Neural cell (in vitro differentiated cells): ENCODE measurements at regions not wholly inside any gene's neighbourhood (a gene's known extent, or its start where the extent isn't known, plus 50 kb on each side); places are given as distances from the start of the nearest gene placed in this dataset.

Experiments
- H2AFZ ChIP-seq: fragments of 200-600, 300-800 bp; sonication (generic), shearing (Covaris generic); 2 replicates; pipeline ENCODE4 v1.6.0; 2014; ENCODE audit warnings: low read depth, mild to moderate bottlenecking, antibody characterized with exemption, low read length, moderate library complexity
- H3F3A ChIP-seq: fragments of 200-600 bp; shearing (Covaris generic); 2 replicates; pipeline ENCODE4 v1.6.1; 2016; ENCODE audit warnings: mild to moderate bottlenecking, moderate library complexity, mixed read lengths, antibody characterized with exemption, low read length; ENCODE audit not compliant: insufficient read depth, poor library complexity, severe bottlenecking
- H3K27ac ChIP-seq: fragments of 200-600, 300-800 bp; sonication (generic), shearing (Covaris generic); 2 replicates; pipeline ENCODE4 v1.5.1; 2014; ENCODE audit warnings: mild to moderate bottlenecking, low read length, moderate library complexity
- H3K27me3 ChIP-seq: fragments of 300-800, 200-600 bp; sonication (generic), shearing (Covaris generic); 2 replicates; pipeline ENCODE4 v1.6.0; 2014; ENCODE audit warnings: mild to moderate bottlenecking, low read depth, low read length, moderate library complexity; ENCODE audit not compliant: insufficient read depth
- H3K36me3 ChIP-seq: fragments of 300-800, 200-600 bp; sonication (generic), shearing (Covaris generic); 2 replicates; pipeline ENCODE4 v1.5.1; 2014; ENCODE audit warnings: mild to moderate bottlenecking, antibody characterized with exemption, low read length, moderate library complexity; ENCODE audit not compliant: insufficient read depth
- H3K4me2 ChIP-seq: fragments of 300-800, 200-600 bp; sonication (generic), shearing (Covaris generic); 2 replicates; pipeline ENCODE4 v1.6.0; 2014; ENCODE audit warnings: mild to moderate bottlenecking, low read length
- H3K4me3 ChIP-seq: fragments of 300-800, 200-600 bp; sonication (generic), shearing (Covaris generic); 2 replicates; pipeline ENCODE4 v1.5.1; 2014; ENCODE audit warnings: mild to moderate bottlenecking, low read length, moderate library complexity
- H3K79me2 ChIP-seq: fragments of 200-600 bp; shearing (Covaris generic); replicated peaks from 2 replicates; pipeline ENCODE4 v1.6.0; 2014; ENCODE audit warnings: mild to moderate bottlenecking, low read length, moderate library complexity; ENCODE audit not compliant: insufficient read depth
- H3K9ac ChIP-seq: fragments of 300-800, 200-600 bp; sonication (generic), shearing (Covaris generic); 2 replicates; pipeline ENCODE4 v1.6.1; 2016; ENCODE audit warnings: mild to moderate bottlenecking, low read length, mixed read lengths
- H3K9me2 ChIP-seq: fragments of 200-600 bp; shearing (Covaris generic); 2 replicates; pipeline ENCODE4 v1.6.1; 2016; ENCODE audit warnings: mild to moderate bottlenecking, low read length, mixed read lengths; ENCODE audit not compliant: insufficient read depth
- H3K9me3 ChIP-seq: fragments of 200-600, 300-800 bp; sonication (generic), shearing (Covaris generic); 2 replicates; pipeline ENCODE4 v1.6.1; 2016; ENCODE audit warnings: mild to moderate bottlenecking, mixed run types, low read length, moderate library complexity, mixed read lengths
- H4K20me1 ChIP-seq: fragments of 200-600 bp; shearing (Covaris generic); 2 replicates; pipeline ENCODE4 v1.6.1; 2016; ENCODE audit warnings: mild to moderate bottlenecking, mixed run types; ENCODE audit not compliant: insufficient read depth
- EP300 ChIP-seq: fragments of 450-650 bp; conservative IDR thresholded peaks from 2 replicates; pipeline ENCODE4 v1.6.1; 2014; ENCODE audit warnings: antibody characterized with exemption, mild to moderate bottlenecking, moderate library complexity; ENCODE audit not compliant: poor library complexity, severe bottlenecking
- EZH2 ChIP-seq: fragments of 200-600, 300-800 bp; shearing (Covaris generic), sonication (generic); IDR thresholded peaks from 2 replicates; pipeline ENCODE4 v1.6.1; 2014; ENCODE audit warnings: antibody characterized with exemption, low read length, borderline replicate concordance, mild to moderate bottlenecking; ENCODE audit not compliant: insufficient read depth, poor library complexity, severe bottlenecking
- MXI1 ChIP-seq: fragments of 450-650 bp; conservative IDR thresholded peaks from 2 replicates; pipeline ENCODE4 v1.6.1; 2014; ENCODE audit warnings: antibody characterized with exemption, mild to moderate bottlenecking; ENCODE audit not compliant: poor library complexity, severe bottlenecking
- POLR2AphosphoS5 ChIP-seq: IDR thresholded peaks from 2 replicates; pipeline ENCODE4 v1.6.1; 2012
- RAD21 ChIP-seq: fragments of 450-650 bp; conservative IDR thresholded peaks from 2 replicates; pipeline ENCODE4 v1.6.1; 2014; ENCODE audit warnings: antibody characterized with exemption, mild to moderate bottlenecking, moderate library complexity
- REST ChIP-seq: IDR thresholded peaks from 2 replicates; pipeline ENCODE4 v1.6.1; 2012; ENCODE audit warnings: borderline replicate concordance
- SMC3 ChIP-seq: fragments of 450-650 bp; conservative IDR thresholded peaks from 2 replicates; pipeline ENCODE4 v1.6.1; 2014; ENCODE audit warnings: antibody characterized with exemption, mild to moderate bottlenecking, moderate library complexity; ENCODE audit not compliant: poor library complexity
- TAF1 ChIP-seq: IDR thresholded peaks from 2 replicates; pipeline ENCODE4 v1.6.1; 2012; ENCODE audit warnings: low read depth
- TF ChIP-seq, protein P1 (sequence below): fragments of 450-650 bp; IDR thresholded peaks from 2 replicates; pipeline ENCODE4 v1.5.1; 2014; ENCODE audit warnings: antibody characterized with exemption, mild to moderate bottlenecking, moderate library complexity; ENCODE audit not compliant: poor library complexity, severe bottlenecking

DNA sequence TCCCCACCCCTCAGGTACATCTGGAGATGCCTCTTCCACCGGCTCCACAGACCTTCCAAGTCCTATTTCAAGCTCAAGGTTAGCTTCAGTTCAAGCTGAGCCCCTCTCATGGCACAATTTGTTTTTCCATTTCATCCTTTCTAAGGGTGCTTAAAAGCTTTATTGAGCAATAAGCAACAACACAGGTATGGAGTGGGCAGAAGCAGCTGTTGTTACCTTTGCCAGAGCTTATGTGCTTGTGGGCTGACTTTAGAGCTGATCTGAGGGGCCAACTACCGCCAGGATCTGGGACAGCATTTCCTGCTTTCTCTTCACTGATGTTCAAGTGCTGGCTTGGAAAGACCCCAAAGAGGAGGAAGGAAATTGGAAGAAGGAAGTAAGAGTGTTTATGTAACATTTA is 140.0 kb upstream of the KLHL25 start:
- no peak overlapping the region for H3K9ac ChIP-seq
- H2AFZ ChIP-seq = no peak overlapping the region
- H3K4me3 ChIP-seq = no peak overlapping the region
- H3K27ac ChIP-seq = no peak overlapping the region
- no peaks in the 10 kb centered on the region for H3K27me3 ChIP-seq
- H4K20me1 ChIP-seq = no peaks in the 10 kb centered on the region
- TF ChIP-seq TAF1 (no peak), RAD21 (no peak), EZH2 (no peak), REST (no peak), POLR2AphosphoS5 (no peak), EP300 (no peak), MXI1 (no peak), SMC3 (no peak)
- TF ChIP-seq, protein P1, sequence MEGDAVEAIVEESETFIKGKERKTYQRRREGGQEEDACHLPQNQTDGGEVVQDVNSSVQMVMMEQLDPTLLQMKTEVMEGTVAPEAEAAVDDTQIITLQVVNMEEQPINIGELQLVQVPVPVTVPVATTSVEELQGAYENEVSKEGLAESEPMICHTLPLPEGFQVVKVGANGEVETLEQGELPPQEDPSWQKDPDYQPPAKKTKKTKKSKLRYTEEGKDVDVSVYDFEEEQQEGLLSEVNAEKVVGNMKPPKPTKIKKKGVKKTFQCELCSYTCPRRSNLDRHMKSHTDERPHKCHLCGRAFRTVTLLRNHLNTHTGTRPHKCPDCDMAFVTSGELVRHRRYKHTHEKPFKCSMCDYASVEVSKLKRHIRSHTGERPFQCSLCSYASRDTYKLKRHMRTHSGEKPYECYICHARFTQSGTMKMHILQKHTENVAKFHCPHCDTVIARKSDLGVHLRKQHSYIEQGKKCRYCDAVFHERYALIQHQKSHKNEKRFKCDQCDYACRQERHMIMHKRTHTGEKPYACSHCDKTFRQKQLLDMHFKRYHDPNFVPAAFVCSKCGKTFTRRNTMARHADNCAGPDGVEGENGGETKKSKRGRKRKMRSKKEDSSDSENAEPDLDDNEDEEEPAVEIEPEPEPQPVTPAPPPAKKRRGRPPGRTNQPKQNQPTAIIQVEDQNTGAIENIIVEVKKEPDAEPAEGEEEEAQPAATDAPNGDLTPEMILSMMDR = no peak
- no peaks in the 10 kb centered on the region for H3K79me2 ChIP-seq
- H3K36me3 ChIP-seq = no peaks in the 10 kb centered on the region
- no peaks in the 10 kb centered on the region for H3K9me2 ChIP-seq
- no peaks in the 10 kb centered on the region for H3K9me3 ChIP-seq
- no peak overlapping the region for H3K4me2 ChIP-seq
- H3F3A ChIP-seq = no peaks in the 10 kb centered on the region

GRCh38 chr15:85935182-85935581 is 140.5 kb upstream of the KLHL25 start:
- Histone ChIP-seq H3K79me2 (no peaks in the 10 kb centered on the region), H2AFZ (no peak overlapping the region), H3K9me2 (no peaks in the 10 kb centered on the region), H4K20me1 (no peaks in the 10 kb centered on the region), H3K9ac (no peak overlapping the region), H3K4me3 (no peak overlapping the region), H3K4me2 (no peak overlapping the region), H3K27ac (no peak overlapping the region), H3K27me3 (no peaks in the 10 kb centered on the region), H3K9me3 (no peaks in the 10 kb centered on the region), H3K36me3 (no peaks in the 10 kb centered on the region), H3F3A (no peaks in the 10 kb centered on the region)
- no peak for TF ChIP-seq POLR2AphosphoS5
- no peak for TF ChIP-seq SMC3
- TF ChIP-seq EZH2 = no peak
- TF ChIP-seq RAD21 = no peak
- TF ChIP-seq MXI1 = no peak
- TF ChIP-seq, protein P1 = no peak
- TF ChIP-seq REST = no peak
- TF ChIP-seq EP300 = no peak
- no peak for TF ChIP-seq TAF1
